Ecto neural progenitor cell (in vitro differentiated cells): ENCODE measurements at regions not wholly inside any gene's neighbourhood (a gene's known extent, or its start where the extent isn't known, plus 50 kb on each side); places are given as distances from the start of the nearest gene placed in this dataset.
"Not testable (repeated sequence)": the region's sequence is repeated elsewhere in the genome, so short reads cannot be mapped to it uniquely, and the experiment has no call there.

ENCODE experiments used
- DNase-seq: peaks from one replicate; pipeline ENCODE4 v3.0.0-alpha.2; 2018; ENCODE audit warnings: low spot score

DNA sequence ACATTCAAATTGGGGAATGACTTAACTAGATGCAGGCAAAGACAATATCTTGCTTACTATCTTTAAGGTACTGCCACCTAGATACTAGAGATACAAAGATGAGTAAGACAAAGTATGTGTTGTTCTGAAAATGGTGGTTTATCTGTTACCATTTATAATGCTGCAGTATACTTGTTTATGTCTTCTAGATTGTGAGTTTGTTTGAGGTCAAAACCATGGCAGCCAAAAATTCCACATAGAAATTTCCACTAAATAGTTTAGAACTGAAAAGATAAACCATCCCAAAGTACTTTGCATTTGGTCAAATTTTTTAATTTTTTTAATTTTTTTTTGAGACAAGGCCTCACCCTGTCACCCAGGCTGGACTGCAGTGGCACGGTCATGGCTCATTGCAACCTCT lies 150.8 kb downstream of the SOX4 start:
- DNase-seq = no peak

DNA sequence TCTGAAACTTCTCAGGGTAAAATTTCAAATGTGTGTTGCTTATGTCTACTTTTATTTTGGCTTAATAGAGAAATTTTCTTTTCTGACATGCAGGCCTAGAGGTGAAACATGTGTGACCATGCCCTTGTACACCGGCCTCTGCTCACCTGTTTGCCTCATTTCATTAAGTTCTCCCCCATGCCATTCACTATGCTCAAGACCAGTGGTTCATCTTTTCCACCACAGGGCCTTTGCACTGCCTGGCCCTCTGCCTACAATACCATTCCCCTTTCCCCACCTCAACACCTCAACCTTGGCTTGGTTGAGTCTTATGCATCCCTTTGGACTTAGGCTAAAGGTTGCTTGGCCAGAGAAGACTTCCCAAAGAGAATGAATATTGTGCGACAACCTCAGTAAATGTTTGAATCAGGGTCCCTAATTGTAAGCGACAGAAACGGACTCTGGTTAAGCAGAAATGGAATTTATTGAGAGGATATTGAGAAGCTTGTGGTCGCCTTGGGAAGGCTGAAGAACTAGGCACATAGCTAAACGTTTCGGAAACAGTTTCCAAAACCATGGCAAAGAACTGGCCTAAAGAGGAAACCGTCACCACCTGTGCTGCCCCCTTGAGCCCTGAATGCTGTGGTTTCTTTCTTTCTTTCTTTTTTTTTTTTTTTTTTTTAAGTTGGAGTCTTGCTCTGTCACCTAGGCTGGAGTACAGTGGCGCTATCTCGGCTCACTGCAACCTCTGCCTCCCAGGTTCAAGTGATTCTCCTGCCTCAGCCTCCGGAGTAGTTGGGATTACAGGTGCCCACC lies 152.2 kb downstream of the SOX4 start:
- DNase-seq = no peak

DNA sequence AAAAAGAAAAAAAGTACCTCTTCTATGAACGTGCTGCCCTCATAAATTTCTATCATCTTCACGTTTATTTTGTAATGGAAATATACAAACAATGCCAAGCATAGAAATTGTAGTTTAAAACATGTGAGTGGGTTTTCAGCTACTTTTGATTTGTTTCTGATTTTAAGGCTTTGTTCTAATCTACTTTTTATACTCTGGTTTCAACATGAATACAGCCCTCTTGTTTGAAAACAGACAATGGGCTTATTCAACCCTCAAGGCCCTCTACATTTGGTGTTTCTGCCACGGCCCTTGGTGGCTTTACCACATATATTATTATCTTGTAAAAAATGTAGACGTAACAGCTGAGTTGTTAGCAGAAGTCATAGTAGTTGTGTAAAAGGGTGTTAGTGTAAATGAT lies 153.9 kb downstream of the SOX4 start:
- no peak for DNase-seq

DNA sequence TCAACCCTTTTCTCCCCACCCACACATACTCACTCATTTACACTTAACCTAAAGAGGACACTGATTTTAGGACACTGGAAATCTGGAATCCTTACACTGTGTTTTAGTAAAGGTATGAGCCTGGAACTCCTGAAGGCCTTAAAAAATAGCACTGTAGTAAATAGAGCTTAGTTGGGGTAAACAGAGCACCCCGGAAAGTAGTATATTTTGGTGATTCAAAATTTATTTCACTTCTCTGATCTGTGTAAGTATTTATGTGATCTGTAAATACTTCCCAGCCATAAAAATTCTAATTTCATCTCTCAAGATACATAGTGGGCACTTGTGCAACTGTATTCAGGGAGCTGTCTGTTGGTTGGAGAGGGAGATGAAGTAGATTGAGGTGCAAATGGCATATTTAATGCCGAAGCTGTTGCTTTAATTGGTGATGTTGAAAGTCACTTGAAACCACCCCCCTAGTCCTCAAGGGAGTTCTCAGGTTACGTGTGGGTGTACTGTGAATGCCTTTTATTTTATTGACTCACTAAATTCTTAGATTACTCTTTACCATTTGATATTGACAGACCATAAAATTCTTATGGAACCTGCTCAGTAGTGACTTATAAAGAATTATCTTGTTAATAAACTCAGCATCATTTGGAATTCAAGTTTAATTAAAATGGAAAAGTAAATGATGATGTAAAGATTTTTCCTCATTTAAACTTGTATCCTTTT lies 154.9 kb downstream of the SOX4 start:
- no peak for DNase-seq

DNA sequence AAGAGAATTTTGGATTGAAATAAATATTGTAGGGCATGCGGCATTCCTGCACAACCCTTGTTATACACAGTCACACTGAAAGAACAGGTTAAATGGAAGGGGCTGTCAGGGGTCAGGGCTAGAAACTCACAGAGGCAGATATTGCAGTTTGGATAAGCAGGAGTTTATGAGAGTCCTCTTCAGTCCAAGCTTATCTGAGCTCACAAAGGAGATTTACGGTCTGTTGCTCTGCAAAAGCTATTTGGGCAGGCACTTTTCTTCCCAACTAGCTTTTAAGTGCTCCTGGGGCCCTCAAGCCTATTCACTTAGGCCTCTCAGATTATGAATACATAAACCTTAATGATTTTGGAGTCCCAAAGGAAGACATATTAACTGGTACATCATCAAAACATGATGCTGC lies 156.2 kb downstream of the SOX4 start:
- no peak for DNase-seq

DNA sequence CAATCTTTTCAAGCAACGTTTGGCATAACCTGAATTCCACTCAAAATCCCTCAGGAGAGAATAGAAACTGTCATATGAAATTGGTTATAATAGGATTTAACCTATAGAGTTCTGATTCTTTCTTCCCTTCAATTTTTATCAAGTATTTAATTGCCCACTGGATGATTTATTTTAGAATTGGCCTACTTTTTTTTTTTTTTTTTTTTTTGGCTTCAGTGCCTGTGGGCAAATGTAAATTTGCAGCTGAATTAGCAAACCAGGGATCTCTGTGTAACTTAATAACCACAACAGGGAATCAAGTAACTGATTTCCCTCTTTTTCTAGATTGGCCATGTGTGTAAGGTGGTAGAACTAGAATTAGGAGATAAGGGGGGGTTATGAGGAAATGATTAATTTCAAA lies 157.0 kb downstream of the SOX4 start:
- no peak for DNase-seq

DNA sequence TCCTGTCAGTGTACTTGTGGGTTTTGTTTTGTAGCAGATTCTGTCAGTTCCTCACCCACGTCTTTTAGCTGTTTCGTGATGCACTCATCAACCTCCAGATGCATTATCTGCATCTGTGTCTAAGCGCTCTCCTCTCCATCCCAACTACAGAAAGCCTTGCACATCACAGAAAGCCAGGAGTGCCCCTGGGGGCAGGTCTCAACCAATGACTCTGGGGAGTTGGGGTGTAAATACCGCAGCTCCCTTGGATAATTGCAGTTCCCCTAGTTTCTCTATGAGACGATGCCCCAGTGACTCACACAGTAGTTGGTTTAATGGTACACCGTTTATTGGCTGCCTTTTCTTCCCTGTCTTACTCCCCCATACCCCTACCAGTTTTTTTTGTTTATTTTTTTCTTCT lies 158.1 kb downstream of the SOX4 start:
- no peak for DNase-seq

DNA sequence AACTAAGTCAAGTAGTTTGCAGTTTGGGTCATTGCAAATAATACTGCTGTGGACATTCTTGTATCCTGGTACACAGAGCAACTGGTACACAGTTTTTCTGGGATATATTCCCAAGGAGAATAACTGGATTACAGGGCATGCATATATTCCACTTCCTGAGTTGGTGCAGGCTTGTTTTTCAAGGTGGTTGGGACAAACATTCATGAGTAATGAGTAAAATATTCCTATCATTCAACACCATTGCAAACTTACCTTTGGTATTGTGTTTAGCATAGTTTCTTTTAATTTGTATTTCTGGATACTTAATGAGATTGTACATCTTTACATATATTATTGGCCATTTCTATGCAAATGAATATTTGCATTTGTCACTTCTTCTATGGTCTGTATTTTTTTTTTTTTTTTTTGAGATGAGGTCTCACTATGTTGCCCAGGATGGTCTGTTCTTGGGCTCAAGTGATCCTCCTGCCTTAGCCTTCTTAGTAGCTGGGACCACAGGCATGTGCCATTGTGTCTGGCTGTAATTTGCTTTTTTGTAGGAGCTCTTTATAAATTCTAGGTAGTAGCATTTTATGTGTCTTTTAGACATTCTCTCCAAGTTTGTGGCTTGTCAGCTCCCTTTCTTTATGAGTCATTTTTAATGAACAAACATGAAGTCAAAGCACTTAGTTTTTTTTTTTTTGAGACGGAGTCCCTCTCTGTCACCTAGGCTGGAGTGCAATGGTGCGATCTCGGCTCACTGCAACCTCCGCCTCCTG lies 158.7 kb downstream of the SOX4 start:
- no peak for DNase-seq

DNA sequence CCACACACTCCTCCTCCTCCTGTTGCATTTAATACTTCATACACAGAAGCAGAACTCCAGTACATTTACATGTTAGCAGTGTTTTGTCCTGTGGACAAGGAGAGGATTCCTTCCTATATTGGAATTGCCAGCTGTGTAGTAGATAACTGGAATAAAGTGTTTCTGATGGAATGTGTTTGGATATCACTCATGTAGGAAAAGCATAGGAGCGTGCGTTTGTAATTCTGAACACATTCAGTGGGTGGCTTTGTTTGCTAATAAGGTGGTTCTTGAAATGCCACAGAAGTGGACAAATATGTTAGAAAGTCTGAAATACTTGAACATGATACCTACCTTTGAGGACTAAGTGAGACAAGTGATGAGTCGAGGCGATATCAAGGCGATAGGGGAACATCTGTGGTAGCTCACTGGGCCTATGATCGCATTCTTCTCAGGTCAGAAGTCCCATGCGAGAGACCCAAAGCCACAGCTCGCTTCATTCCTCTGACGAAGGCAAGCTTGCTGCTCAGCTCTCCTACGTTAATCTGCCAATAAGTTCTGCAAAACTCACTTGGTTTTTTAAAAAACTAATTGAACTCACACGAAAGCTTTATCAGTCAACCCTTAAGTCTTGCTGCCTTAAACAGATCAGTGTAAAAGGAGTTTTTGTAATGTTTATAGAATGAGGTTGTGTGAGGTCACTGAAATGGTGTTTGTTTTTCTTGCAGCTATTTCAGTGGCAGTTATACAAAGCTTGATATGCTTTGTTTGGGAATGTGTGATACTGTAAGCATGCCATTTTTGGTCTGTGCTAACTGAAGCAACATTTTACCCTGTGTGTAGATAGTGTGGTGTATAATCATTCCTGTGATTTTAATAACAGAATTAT lies 159.9 kb downstream of the SOX4 start:
- DNase-seq = no peak

DNA sequence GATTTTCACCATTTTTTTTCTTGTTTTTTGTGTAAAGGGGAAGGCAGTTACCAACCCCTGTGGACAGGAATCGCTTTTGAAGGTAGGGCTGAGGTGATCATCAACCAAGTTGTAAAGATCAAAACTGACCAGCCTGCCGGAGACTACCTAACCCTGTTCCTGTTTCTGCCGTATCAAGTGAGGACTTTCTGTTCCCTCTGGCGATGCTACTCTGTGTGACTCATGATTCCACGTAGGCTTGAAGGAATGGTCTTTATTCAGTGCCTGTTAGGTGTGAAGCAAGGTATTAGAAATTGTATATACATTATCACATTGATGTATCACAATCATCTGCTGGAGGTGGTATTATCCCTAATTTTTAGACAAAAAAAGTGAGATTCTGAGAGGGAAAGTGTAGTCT lies 161.3 kb downstream of the SOX4 start:
- DNase-seq = no peak

DNA sequence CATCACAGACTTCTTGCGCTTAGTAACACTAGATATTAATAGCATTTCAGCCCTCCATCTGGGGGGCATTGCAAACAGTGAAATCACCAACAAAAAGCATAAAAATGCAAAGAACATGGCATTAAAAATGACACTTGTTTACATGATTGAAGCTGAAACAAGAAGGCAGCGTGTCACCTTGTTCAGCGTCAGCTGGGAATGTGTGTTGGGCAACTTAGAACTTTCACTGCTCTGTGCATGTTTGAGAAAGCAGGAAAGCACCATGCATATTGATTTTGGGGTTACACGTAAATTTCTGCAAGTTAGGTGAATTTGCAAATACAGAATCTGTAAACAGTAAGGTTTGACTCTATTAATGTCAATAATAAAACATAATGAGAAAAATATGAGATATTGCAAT lies 162.9 kb downstream of the SOX4 start:
- no peak for DNase-seq

DNA sequence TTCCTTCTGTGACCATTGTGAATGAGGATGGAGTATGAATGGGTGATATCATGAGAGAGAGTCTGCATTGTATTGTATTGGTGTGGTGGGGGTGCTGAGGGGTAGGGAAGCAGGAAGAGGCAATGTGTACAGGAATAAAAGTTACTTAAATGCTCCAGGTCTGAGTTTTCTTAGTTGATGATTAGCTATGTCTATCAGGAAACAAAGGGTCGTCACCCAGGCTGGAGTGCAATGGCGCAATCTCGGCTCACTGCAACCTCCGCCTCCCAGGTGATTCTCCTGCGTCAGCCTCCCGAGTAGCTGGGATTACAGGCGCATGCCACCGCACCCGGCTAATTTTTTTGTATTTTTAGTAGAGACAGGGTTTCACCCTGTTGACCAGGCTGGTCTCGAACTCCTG lies 163.8 kb downstream of the SOX4 start:
- DNase-seq = not testable (repeated sequence)

DNA sequence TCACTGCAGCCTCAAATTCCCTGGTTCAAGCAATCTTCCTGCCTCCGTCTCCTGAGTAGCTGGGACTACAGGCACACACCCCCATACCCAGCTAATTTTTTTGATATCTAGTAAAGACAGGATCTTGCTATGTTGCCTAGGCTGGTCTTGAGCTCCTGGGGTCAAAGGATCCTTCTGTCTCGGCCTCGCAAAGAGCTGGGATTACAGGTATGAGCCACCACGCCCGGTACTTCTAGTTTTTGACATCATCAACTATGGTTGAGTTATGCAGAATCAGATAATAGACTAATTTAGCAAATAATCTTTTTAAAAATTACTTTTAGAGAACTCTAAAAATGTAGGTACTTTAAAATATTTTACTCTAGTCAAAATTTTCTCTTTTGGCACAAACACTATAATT lies 166.2 kb downstream of the SOX4 start:
- DNase-seq = no peak

DNA sequence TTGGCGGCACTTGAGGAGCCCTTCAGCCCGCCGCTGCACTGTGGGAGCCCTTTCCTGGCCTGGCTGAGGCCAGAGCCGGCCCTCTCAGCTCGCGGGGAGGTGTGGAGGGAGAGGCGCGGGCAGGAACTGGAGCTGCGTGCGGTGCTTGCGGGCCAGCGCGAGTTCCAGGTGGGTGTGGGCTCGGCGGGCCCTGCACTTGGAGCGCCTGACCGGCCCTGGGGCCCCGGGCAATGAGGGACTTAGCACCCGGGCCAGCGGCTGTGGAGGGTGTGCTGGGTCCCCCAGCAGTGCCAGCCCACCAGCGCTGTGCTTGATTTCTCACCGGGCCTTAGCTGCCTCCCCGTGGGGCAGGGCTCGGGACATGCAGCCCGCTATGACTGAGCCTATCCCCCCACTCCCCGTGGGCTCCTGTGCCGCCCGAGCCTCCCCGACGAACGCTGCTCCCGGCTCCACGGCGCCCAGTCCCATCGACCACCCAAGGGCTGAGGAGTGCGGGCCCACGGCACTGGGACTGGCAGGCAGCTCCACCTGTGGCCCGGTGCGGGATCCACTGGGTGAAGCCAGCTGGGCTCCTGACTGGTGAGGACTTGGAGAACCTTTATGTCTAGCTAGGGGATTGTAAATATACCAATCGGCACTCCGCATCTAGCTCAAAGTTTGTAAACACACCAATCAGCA lies 167.6 kb downstream of the SOX4 start:
- DNase-seq = not testable (repeated sequence)

DNA sequence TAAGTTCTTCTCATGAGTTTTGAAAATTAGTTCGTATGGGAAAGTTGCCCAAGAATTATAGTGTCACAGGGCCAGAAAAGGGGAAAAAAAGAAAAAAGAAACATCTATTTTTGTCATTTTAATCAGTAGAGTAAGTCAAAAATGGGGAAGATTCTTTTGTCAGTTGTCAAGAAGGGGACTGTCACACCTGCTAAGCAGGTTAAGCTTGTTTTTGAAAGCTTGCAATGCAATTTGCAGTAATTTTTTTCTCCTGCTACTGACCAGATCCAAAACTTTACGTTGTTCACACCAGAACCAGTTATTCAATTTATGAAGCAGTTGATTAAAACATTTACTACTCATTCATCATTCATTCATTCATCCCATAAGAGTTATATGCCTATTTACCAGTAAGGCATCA lies 171.4 kb downstream of the SOX4 start:
- DNase-seq = no peak

DNA sequence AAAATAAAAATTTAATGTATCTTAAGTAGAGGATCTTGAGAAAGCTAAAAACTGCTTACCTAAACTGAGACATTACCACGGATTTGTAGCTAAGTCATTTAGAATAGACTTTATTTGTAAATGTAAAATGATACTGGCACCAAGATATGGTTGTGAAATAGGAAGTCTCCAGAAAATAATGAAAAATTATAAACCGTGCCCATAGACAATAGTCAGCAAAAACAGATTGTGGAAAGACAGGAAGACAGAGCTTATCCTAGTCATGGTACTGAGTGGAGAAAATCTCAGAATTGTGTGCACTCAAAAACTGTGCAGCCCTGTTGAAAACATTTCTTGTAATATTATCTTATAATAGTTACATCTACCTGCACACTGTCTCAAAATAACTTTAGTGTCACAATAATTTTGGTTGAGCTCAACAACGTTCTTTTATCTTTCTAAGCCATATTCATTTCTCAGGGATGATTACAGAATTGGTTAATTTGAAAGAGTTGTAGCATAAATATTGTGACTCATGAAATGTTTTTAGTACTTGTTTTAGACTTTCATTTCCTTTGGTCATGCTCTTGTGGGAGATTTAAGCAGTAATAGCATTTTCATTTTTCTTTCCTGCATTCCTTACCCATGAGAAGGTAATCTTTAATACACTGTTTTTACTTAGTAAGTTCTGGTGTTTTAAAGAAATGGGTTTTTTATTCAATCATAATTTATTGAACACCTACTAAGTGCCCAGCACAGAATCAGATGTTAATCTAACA lies 174.5 kb downstream of the SOX4 start:
- no peak for DNase-seq

DNA sequence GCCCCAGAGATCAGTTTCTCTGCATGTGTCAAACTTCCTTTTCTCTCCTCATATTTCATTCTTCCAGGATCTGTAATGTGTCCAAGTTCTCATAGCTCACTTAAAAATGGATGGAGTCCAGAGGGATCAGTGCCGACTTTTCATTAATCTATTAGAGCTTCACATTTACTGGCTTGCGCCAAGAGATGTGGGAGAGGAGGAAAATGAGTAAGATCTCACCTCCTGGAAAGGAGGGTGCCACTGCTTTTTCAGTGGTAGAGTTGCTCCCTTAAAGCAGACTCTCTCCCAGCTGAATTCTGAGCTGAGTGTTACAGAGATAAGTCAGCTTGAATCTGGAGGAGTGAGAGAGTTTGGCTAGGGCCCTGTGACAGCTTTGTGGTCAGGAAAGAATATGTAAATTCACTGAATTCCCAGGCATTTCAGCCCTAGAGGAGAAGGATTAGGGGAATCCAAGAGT lies 175.9 kb downstream of the SOX4 start:
- no peak for DNase-seq

DNA sequence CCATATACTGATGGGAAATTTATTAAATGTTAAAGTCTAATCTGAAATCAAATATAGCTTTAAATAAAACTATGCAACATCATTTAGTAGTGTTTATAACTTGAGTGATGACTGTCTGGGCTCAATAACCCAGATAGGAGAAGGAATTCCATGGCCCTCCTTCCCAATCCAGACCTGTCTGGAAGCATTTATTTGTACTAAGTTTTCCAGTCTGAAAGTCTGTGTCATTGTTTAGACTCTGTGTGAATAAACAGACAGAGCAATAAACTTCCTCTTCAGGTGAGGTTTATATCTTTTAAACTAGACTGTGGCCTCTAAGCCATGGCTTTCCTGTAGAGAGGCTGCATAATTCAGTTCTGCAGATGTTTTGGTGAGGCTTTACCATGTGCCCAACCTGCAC lies 176.4 kb downstream of the SOX4 start:
- no peak for DNase-seq

DNA sequence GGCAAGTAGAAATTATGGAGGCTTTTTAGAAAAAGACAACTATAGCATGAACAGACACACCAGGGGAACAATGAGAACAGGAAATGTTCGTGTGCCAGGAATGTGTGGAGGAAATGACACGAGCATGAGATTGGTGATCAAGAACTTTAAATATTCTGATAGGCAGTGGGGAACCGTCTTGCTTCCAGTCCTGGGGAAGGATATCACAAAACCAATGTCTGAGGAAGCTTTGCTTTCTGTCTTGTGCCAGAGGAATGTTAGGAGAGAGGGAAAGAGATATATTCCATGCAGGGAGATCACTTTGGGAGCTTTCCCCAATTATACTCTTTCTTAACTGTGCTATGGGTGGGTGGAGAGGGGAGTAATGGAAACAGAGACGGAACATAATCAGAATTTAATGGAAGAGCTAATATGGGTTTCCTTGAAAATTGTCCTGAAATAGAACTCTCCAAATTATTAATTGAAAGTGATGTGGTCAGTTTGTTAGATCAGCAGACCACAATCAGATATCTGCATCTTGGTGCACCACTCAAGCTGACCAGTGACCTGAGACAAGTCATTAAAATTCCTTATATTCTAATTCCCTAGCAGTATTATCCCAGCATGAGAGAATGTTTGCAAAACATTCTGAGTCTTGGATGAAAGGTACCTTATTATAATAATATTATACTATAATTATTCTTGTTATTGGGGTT lies 178.2 kb downstream of the SOX4 start:
- no peak for DNase-seq

DNA sequence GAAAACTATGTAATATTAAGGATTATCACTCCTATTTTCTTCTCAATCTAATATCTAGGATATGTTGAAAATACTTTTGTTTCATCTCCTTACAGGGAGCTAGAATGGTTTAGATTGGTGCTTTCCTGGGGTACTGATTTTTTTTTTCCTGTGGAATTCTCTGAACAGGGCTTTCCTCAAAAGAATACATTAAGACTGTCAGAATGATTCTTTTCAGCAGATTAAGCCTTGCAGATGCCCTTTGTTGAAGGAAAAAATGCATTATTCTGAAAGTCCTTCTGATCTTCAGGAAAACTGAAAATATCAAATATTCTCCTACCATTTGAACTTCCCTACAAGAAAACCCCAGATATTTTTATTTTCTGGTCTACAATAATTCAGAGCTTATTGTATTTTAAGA lies 178.9 kb downstream of the SOX4 start:
- DNase-seq = no peak
